Stimulated activated CD8-positive, alpha-beta memory T cell treated with anti-CD3 and anti-CD28 coated beads, Interleukin-2, amount 100 ng/mL, for 48 hours (primary cell): ENCODE measurements at regions not wholly inside any gene's neighbourhood (a gene's known extent, or its start where the extent isn't known, plus 50 kb on each side); places are given as distances from the start of the nearest gene placed in this dataset.

Source experiments
- DNase-seq, 2 donors: peaks; one replicate each; pipeline ENCODE4 v3.0.0-alpha.2; 2020; ENCODE audit warnings: low read depth in 2 of 2

GRCh38 chr2:23065936-23066335 is 319.0 kb upstream of the KLHL29 start:
- DNase-seq: no peak

GRCh38 chr2:23066686-23067085 is 318.3 kb upstream of the KLHL29 start:
- no peak for DNase-seq

DNA sequence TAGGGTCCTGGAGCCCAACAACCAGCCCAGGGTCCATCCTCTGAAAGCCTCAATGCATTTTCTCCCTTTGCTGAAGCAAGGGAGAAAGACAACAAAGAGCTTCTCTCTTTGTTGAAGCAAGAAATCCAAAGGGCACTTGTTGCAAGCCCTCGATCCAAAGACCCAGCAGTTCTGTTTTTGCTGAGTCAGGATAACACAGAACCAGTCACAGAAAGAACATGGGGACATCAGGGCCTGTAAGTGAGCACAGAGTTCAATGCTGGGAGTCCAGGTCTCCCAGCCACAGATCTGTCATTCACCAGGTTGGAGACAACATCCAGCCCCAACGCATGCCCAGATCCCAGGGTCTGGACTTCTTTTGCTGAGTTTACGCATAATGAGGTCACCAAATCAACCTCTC is 315.8 kb upstream of the KLHL29 start:
- no peak for DNase-seq

DNA sequence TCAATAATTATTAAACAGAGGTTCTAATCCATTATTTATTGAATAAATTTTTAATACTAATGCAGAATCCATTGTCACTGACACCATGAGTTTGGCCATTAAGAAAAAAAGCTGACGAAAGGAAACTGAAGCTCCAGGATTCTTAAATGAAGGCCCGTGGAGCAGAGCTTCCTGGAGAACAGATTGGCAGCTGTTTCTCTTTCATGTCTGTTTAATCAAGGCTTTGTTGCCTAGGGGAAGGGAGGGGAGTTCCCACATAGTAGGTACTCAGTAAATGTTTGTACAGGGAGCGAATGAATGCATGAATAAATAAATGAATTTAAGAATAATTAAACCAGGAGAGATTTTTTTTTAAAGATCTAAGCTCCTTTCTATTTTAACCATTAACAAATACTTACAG is 315.1 kb upstream of the KLHL29 start:
- no peak for DNase-seq

GRCh38 chr2:23073056-23073455 is 311.9 kb upstream of the KLHL29 start:
- no peak for DNase-seq

GRCh38 chr2:23073671-23074070 is 311.3 kb upstream of the KLHL29 start:
- DNase-seq: no peak

GRCh38 chr2:23077596-23077995 is 307.4 kb upstream of the KLHL29 start:
- no peak for DNase-seq

DNA sequence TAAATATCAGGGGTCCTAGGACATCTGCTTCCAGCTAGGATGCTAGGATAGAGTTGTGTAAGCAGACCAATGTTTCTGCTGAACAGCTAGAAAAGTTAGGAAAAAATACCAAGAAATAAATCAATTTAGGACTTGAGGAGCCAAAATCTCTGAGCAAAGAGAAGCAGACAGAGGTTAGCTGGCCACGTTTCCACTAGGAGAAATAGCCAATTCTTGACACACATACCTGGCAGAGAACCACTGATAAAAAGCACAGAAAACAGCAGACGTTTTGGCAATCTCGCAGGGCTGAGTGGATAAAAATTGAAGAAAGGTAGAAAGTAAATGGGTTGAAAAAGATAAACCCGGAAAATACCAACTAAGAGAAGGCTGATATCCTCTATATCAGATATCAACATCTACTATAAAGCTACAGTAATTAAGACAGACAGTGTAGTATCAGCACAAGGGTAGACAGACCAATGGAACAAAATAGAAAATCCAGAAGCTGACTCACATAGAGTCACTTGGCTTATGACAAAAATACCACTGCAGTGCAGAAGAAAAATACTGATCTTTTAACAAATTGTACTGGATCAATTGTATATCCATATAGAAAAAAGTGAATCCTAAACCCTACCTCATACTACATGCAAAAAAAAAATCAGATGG is 306.1 kb upstream of the KLHL29 start:
- DNase-seq: no peak

DNA sequence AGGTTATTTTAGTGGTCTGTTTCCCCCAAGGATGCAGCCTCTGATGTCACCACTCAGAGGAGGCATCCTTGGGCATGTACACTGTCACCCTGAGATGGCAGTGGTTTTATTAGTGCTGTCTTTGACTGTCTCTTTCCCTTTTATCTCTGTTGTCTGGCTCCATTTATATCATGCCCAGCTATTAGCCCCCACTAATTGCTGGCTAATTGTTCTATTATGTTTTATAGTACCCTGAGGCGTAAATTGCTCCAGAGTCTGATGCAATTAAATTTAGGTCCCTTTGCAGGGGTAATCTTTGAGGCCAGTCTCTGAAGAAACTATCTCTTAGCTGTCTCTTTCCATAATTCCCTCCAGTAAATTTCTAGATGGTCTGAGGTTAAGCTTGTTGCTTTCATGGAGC is 301.0 kb upstream of the KLHL29 start:
- no peak for DNase-seq

- DNase-seq: no peak
Measured at GRCh38 chr2:23091019-23091418, 294.0 kb upstream of the KLHL29 start.

DNA sequence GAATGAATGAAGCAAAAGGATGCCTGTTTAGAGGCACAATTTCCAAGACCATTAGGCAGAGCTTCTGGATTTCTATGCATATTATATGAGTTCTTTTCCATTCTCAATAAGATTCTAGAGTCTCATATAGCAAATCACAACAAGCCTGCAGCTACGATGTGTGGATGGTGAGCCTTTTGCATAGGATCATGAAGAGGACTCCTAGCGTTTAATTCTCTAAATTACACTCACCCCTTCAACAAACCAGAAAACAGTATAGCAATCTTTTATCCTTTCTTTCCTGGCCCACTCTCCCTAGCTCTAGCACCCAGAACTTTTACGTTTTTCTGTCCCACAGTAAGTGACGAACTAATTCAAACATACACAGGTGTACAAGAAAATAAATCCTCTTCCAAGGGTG is 293.1 kb upstream of the KLHL29 start:
- DNase-seq: no peak

- DNase-seq: no peak
Measured at GRCh38 chr2:23092831-23093230, 292.1 kb upstream of the KLHL29 start.

DNA sequence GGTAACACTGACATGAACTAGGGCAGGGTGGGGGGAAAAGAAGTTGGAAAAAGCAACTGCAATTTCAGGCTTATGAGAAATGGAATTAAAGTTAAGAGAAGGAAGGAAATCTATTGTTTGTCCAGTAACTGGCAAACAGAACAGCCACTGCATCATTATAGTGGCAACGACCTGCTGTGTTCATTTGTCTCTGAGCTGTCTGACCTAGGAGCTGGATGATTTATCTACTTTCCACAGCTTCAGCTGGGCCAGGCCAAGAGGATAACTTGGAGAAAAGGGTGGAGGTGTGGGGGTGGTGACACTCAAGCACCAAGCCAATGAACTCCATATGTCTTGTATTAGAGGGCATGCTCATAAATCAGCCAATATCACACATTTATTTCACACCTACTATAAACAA is 291.5 kb upstream of the KLHL29 start:
- no peak for DNase-seq

GRCh38 chr2:23096906-23097602 is 287.9 kb upstream of the KLHL29 start:
- DNase-seq: no peak

DNA sequence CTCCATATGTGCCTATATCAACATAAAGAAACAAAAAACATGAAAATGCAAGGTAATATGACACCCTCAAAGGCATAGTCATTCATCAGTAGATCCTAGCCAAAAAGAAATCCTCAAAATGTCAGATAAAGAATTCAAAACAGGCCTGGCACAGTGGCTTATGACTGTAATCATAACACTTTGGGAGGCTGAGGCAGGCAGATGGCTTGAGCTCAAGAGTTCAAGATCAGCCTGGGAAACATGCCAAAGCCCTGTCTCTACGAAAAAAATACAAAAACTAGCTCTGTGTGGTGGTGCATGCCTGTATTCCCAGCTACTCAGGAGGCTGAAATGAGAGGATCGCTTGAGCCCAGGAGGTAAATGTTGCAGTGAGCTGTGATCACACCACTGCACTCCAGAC is 284.6 kb upstream of the KLHL29 start:
- no peak for DNase-seq

- DNase-seq: no peak
Measured at GRCh38 chr2:23106242-23106785, 278.7 kb upstream of the KLHL29 start.

GRCh38 chr2:23107327-23107941 is 277.5 kb upstream of the KLHL29 start:
- no peak for DNase-seq

DNA sequence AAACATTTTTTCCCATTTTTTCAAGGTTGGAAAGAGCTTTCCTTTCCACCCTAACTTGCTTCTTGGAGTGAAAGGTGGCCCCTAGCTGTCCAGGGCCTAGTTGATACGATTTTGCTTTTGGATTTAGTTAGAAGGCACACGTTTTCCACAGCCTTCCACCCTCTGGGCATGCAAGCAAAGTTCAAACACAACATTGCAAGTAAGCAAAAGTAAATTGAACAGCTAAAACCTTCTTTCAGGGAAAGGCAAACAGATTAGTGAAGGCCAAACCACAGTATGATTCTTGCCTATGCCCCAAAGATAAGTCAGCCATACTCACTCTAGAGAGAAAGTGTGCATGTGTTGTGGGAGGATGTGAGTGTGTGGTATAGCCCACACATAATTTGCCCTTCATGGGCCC is 273.7 kb upstream of the KLHL29 start:
- DNase-seq: no peak

DNA sequence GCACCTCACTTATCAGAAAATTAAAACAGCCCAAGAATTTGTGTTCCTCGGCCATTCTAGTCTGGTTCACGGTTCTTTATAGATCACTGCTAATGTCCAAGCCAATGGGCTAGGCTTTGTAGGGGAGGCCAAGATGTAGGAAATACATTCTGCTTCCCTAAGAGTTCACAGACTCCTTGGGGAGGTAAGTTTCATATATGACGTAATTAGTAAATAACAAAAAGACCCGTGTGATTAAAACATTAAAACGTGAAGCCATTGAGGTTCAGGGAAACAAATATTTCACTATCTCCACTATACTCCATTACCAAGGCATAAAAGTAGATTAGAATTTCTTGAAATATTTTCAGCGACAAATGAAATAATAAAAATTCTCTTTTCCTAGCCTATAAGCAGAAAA is 272.5 kb upstream of the KLHL29 start:
- DNase-seq: no peak

DNA sequence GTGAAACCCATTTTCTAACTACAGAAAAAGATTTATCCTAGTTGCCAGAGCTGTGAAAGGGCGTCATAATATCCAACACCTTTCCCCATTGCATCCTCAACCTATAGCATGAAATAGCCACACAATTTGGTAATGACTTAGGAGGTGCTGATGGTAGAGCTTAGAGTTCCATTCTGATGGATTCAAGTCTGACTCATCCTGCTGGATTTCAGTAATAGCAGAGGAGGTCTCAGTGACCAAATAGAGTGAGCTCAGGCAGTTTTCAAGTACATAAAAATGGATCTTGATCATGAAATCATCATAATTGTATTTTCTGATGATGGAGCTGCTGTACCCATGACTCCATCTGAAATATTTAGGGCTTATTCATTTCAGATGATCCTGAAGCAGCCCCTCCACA is 270.7 kb upstream of the KLHL29 start:
- no peak for DNase-seq

DNA sequence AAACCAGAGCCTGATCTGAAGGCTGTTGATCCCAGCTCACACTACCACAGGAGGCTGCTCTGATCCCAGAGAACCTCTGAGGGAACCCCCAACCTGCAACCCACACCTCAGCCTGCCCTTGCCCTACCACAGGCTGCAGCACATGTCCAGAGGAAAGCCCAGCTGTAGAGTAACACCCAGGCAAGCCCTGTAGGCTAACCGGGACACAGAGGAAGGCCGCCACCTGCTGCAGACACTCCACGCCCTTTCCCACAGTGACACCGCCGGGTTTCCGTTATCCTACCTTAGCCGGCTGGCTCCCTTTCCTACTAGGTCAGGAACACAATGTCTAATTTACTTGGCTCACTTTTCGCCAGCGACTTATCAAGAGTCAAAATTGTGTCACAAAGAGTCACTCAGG is 266.7 kb upstream of the KLHL29 start:
- no peak for DNase-seq

GRCh38 chr2:23118894-23119293 is 266.1 kb upstream of the KLHL29 start:
- DNase-seq: no peak

- DNase-seq: no peak
Measured at GRCh38 chr2:23120161-23120560, 264.8 kb upstream of the KLHL29 start.
